SK-N-SH treated with all-trans-retinoic acid at 6 μM for 48 hours (cell line): ENCODE measurements at regions not wholly inside any gene's neighbourhood (a gene's known extent, or its start where the extent isn't known, plus 50 kb on each side); places are given as distances from the start of the nearest gene placed in this dataset.

ENCODE experiments used
- BACH2 ChIP-seq: fragments of 250-450 bp; sonication (Bioruptor Pico); IDR thresholded peaks from 2 replicates; pipeline ENCODE4 v1.9.0; 2021; ENCODE audit warnings: mild to moderate bottlenecking, borderline replicate concordance
- CREB5 ChIP-seq: fragments of 250-450 bp; sonication (Bioruptor Pico); IDR thresholded peaks from 2 replicates; pipeline ENCODE4 v1.5.1; 2020; ENCODE audit warnings: low read depth, mild to moderate bottlenecking, moderate library complexity
- CSDC2 ChIP-seq: fragments of 250-450 bp; sonication (Bioruptor Pico); IDR thresholded peaks from 2 replicates; pipeline ENCODE4 v1.5.0; 2020; ENCODE audit warnings: mild to moderate bottlenecking, moderate library complexity
- GLIS3 ChIP-seq: fragments of 250-450 bp; sonication (Bioruptor Pico); IDR thresholded peaks from 2 replicates; pipeline ENCODE4 v1.5.0; 2020; ENCODE audit warnings: mild to moderate bottlenecking, moderate library complexity
- PATZ1 ChIP-seq: fragments of 250-450 bp; sonication (Bioruptor Pico); IDR thresholded peaks from 2 replicates; pipeline ENCODE4 v1.8.0; 2020; ENCODE audit warnings: mild to moderate bottlenecking, moderate library complexity, borderline replicate concordance
- RARB ChIP-seq: fragments of 250-450 bp; sonication (Bioruptor Pico); IDR thresholded peaks from 2 replicates; pipeline ENCODE4 v1.8.0; 2021; ENCODE audit warnings: mild to moderate bottlenecking, moderate library complexity
- TSHZ2 ChIP-seq: fragments of 250-450 bp; sonication (Bioruptor Pico); IDR thresholded peaks from 2 replicates; pipeline ENCODE4 v1.5.0; 2020; ENCODE audit warnings: mild to moderate bottlenecking, moderate library complexity
- ZC3H10 ChIP-seq: fragments of 250-450 bp; sonication (Bioruptor Pico); IDR thresholded peaks from 2 replicates; pipeline ENCODE4 v1.5.1; 2021; ENCODE audit warnings: mild to moderate bottlenecking, moderate library complexity
- ZFP3 ChIP-seq: fragments of 250-450 bp; sonication (Bioruptor Pico); IDR thresholded peaks from 2 replicates; pipeline ENCODE4 v1.5.0; 2020; ENCODE audit warnings: mild to moderate bottlenecking, moderate library complexity
- ZNF70 ChIP-seq: fragments of 450-650 bp; formaldehyde crosslinking; IDR thresholded peaks from 2 replicates; pipeline ENCODE4 v1.5.0; 2020; ENCODE audit warnings: mild to moderate bottlenecking, moderate library complexity
- ZNF8 ChIP-seq: fragments of 450-650 bp; formaldehyde crosslinking; IDR thresholded peaks from 2 replicates; pipeline ENCODE4 v1.5.0; 2020; ENCODE audit warnings: mild to moderate bottlenecking, moderate library complexity

DNA sequence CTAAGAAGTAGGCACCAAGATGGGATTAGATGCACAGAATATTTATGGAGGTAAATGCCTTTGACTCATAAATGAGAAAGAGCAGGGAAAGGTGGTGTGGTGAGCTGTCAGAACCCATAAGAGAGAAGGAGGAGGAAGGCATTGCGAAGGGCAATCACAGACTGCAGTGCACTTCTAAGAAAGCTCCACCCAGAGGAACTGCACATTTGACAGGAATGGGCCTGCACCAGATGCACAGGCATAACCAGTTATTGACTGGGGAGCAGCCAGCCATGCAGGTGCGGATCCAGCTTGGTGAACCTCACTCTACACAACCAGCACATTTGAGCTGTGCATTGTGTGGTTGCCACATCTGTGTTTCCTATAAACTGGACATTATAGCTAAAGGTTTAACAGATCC lies 62.2 kb upstream of the L3MBTL4 start:
- TF ChIP-seq GLIS3 (CRISPR knock-in tag) (no peak), TSHZ2 (CRISPR knock-in tag) (no peak), BACH2 (CRISPR knock-in tag) (no peak), PATZ1 (no peak), ZFP3 (no peak), ZNF70 (no peak), CREB5 (no peak), ZC3H10 (CRISPR knock-in tag) (no peak), CSDC2 (CRISPR knock-in tag) (no peak), RARB (CRISPR knock-in tag) (no peak), ZNF8 (no peak)
